Ovary (tissue), 3 donors: ENCODE measurements at regions not wholly inside any gene's neighbourhood (a gene's known extent, or its start where the extent isn't known, plus 50 kb on each side); places are given as distances from the start of the nearest gene placed in this dataset.

Experiments
- POLR2A ChIP-seq: fragments of 450-650 bp; IDR thresholded peaks from one replicate; pipeline ENCODE4 v1.6.1; 2017; ENCODE audit warnings: antibody characterized with exemption, mild to moderate bottlenecking, moderate library complexity
- TF ChIP-seq, protein P1 (sequence below), 3 donors: fragments of 450-650 bp in 2 of 3; fragments of 200-600 bp in 1 of 3; IDR thresholded peaks; one replicate each; pipeline versions ENCODE4 v1.5.1 to v1.8.0; 2016 to 2022; ENCODE audit warnings: antibody characterized with exemption in 3 of 3, mild to moderate bottlenecking in 1 of 3
- donor health status: DM: no; HTN: no; CAD: no.

DNA sequence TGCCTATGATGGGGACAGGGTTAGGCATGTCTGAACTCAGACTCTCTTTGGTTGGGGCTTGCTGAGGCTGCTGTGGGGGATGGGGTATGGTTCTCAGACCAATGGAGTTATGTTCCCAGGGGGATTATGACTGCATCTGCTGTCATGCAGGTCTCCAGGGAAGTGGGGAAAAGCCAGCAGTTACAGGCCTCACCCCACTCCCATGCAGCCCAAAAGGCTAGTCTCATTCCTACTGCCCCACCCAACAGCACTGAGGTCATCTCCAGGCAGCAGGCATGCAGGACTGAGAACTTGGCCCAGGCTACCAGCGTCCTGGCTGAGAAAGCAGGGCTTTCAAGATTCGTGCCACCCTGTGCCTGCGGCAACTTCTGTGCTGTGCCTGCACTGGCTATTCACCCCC, 373.3 kb downstream of the HTR7 start:
- TF ChIP-seq, protein P1, sequence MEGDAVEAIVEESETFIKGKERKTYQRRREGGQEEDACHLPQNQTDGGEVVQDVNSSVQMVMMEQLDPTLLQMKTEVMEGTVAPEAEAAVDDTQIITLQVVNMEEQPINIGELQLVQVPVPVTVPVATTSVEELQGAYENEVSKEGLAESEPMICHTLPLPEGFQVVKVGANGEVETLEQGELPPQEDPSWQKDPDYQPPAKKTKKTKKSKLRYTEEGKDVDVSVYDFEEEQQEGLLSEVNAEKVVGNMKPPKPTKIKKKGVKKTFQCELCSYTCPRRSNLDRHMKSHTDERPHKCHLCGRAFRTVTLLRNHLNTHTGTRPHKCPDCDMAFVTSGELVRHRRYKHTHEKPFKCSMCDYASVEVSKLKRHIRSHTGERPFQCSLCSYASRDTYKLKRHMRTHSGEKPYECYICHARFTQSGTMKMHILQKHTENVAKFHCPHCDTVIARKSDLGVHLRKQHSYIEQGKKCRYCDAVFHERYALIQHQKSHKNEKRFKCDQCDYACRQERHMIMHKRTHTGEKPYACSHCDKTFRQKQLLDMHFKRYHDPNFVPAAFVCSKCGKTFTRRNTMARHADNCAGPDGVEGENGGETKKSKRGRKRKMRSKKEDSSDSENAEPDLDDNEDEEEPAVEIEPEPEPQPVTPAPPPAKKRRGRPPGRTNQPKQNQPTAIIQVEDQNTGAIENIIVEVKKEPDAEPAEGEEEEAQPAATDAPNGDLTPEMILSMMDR (IDR thresholded peaks at IDR 0.05), result no peak
- TF ChIP-seq POLR2A, result no peak
